Mucosa of descending colon (tissue), 3 donors: ENCODE measurements at regions not wholly inside any gene's neighbourhood (a gene's known extent, or its start where the extent isn't known, plus 50 kb on each side); places are given as distances from the start of the nearest gene placed in this dataset.

Experiments
- ATAC-seq: fragments of 200-7000 bp; cut with Tn5 transposase; one replicate; pipeline ENCODE4 v1.9.1; 2020; ENCODE audit warnings: mild to moderate bottlenecking, moderate library complexity
- DNase-seq, 3 donors: peaks; one replicate each; pipeline ENCODE4 v3.0.0-alpha.2; 2020
- H3K36me3 ChIP-seq: fragments of 200-600 bp; one replicate; pipeline ENCODE4 v1.8.0; 2021; ENCODE audit warnings: low read depth, mild to moderate bottlenecking
- H3K4me1 ChIP-seq: fragments of 200-600 bp; one replicate; pipeline ENCODE4 v1.8.0; 2021; ENCODE audit warnings: low read depth, mild to moderate bottlenecking
- H3K4me3 ChIP-seq: fragments of 200-600 bp; one replicate; pipeline ENCODE4 v1.8.0; 2021; ENCODE audit warnings: mild to moderate bottlenecking
- H3K9me3 ChIP-seq: fragments of 200-600 bp; one replicate; pipeline ENCODE4 v1.8.0; 2021; ENCODE audit warnings: mild to moderate bottlenecking
- CTCF ChIP-seq: fragments of 200-600 bp; IDR thresholded peaks from one replicate; pipeline ENCODE4 v1.8.0; 2022; ENCODE audit warnings: antibody characterized with exemption, mild to moderate bottlenecking
- intact Hi-C, 2 donors: fragments of 100-400 bp; cut with DNase I in 1 of 2; cut with micrococcal nuclease in 1 of 2; formaldehyde crosslinking; loops; one replicate each; pipeline versions ENCODE4 v1.11.0 to v1.11.1; 2022; cut with DNase I, micrococcal nuclease
- donor health status: DM: no; HTN: no; CAD: no; lungs with moderate emphysema.
- donor health status: DM: no; HTN: no; CAD: no.
- donor health status: DM: no; HTN: yes; CAD: no.

GRCh38 chr2:176821350-176821749 is 391.2 kb upstream of the HNRNPA3 start:
- intact Hi-C loops = loop anchor here in 1 of 2 donors (10.0 kb wide), 1 partner anchor 677 kb away; no protein-coding TSS in a partner anchor
- ATAC-seq (no peak), DNase-seq (no peak)
- Histone ChIP-seq H3K4me3 (no peak overlapping the region), H3K36me3 (no peaks in the 10 kb centered on the region), H3K4me1 (no peaks in the 10 kb centered on the region), H3K9me3 (no peaks in the 10 kb centered on the region)
- TF ChIP-seq CTCF = no peak

- ATAC-seq (no peak), DNase-seq (no peak)
- H3K9me3 ChIP-seq = no peaks in the 10 kb centered on the region
- TF ChIP-seq CTCF = no peak
- intact Hi-C loops = loop anchor here in 1 of 2 donors (10.0 kb wide), 1 partner anchor 677 kb away; no protein-coding TSS in a partner anchor
- no peaks in the 10 kb centered on the region for H3K4me1 ChIP-seq
- H3K4me3 ChIP-seq = no peak overlapping the region
- H3K36me3 ChIP-seq = no peaks in the 10 kb centered on the region
Measured at GRCh38 chr2:176822060-176822459, 390.5 kb upstream of the HNRNPA3 start.

DNA sequence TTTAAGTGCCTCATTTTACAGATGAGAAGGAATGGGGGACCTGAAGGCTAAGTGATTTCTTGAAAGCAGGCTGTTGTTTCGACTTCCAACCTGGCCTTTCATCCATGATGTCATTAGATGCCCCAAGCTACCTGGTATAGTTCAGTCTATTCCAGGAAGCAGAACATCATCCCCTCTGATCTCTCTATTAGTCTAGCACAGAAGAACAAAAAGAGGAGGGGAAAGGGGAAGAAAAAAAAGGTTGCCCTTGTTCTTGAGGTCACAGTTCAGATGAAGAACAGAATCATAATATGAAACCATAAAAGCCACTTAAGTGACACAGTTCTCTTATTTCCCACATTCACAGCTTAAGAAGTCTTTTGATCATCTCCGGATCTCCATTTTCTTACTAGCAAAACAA is 386.2 kb upstream of the HNRNPA3 start:
- intact Hi-C loops = loop anchor here in 1 of 2 donors (10.0 kb wide), 1 partner anchor 682 kb away; no protein-coding TSS in a partner anchor
- no peak overlapping the region for H3K4me3 ChIP-seq
- no peak for ATAC-seq
- DNase-seq = no peak
- no peaks in the 10 kb centered on the region for H3K9me3 ChIP-seq
- H3K4me1 ChIP-seq = no peaks in the 10 kb centered on the region
- no peaks in the 10 kb centered on the region for H3K36me3 ChIP-seq
- no peak for TF ChIP-seq CTCF

DNA sequence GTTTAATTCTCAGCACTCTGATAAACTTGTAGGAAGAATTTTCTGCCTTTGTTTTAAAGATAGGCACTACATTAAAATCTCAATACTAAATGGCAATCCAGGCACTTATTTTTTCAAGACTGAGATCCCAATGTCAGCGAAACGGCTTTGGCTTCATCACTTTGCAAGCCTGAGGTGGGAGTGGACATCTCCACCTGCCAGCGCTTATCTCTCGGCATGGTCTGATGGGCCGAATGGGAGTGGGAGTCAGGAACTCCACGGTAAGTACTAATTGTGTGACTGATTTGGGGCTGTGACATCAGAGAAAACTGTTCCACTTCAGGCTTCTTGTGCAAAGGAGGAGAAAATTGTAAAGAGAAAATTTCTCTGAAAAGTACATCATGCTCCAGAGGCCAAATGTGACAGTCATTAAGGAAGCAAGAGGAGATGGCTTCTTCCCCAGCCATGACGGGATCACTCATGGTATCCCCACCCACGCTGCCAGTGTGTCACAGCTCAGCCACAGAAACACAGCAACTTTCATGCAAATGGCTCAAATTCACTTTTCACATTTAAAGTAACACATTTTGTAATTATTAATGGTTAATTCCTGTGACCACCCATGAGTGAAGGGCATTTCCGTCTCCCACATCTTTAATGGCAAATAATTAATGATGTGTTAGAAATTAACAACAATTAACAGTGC is 385.5 kb upstream of the HNRNPA3 start:
- ATAC-seq (no peak), DNase-seq (no peak)
- no peaks in the 10 kb centered on the region for H3K36me3 ChIP-seq
- no peak for TF ChIP-seq CTCF
- no peaks in the 10 kb centered on the region for H3K9me3 ChIP-seq
- no peak overlapping the region for H3K4me3 ChIP-seq
- H3K4me1 ChIP-seq = no peaks in the 10 kb centered on the region
- intact Hi-C loops = loop anchor here in 1 of 2 donors (10.0 kb wide), 1 partner anchor 682 kb away; no protein-coding TSS in a partner anchor

DNA sequence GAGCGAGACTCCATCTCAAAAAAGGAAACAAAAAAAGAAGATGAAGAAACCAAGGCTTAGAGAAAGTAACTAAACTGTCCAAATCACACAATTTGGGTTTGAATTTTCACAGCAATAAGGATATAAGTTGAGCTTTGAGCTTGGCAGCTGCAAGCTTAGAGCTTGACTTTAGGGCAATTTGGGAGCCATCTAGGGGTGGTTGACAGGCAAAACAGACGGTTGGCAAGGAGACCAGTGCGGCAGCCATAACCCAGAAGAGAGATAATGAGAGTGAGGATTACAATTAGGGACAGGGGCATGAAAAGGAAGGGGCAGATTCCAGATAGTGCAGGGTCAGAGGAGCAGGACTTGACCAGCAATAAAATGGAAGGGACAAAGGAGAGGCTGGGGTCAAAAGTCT is 382.2 kb upstream of the HNRNPA3 start:
- no peaks in the 10 kb centered on the region for H3K4me1 ChIP-seq
- TF ChIP-seq CTCF = no peak
- no peaks in the 10 kb centered on the region for H3K9me3 ChIP-seq
- DNase-seq (peak in 1 of 3 donors; percentile 6), ATAC-seq (peak; percentile 81)
- H3K36me3 ChIP-seq = no peaks in the 10 kb centered on the region
- intact Hi-C loops = no loop called here
- H3K4me3 ChIP-seq = no peak overlapping the region
